OCI-LY3 (cell line): ENCODE measurements at regions not wholly inside any gene's neighbourhood (a gene's known extent, or its start where the extent isn't known, plus 50 kb on each side); places are given as distances from the start of the nearest gene placed in this dataset.

Source experiments
- CTCF ChIP-seq: fragments of 200-600, 300-600 bp; sonication (generic); IDR thresholded peaks from 2 replicates; pipeline ENCODE4 v1.5.1; 2014; ENCODE audit warnings: antibody characterized with exemption, low read length, low read depth
- EZH2phosphoT487 ChIP-seq: fragments of 200-600 bp; shearing (Covaris generic); IDR thresholded peaks from 2 replicates; pipeline ENCODE4 v1.6.1; 2018; ENCODE audit warnings: antibody characterized with exemption, mixed run types, low read depth

- TF ChIP-seq CTCF (no peak), EZH2phosphoT487 (no peak)
These were observed 66.4 kb upstream of the RUNX3 start for GRCh38 chr1:24996456-24996855.
